ENCODE measurements at regions not wholly inside any gene's neighbourhood (a gene's known extent, or its start where the extent isn't known, plus 50 kb on each side); places are given as distances from the start of the nearest gene placed in this dataset.
"Not testable (repeated sequence)": the region's sequence is repeated elsewhere in the genome, so short reads cannot be mapped to it uniquely, and the experiment has no call there.

GRCh38 chrX:497186-498014 is 110.7 kb upstream of the PPP2R3B start:
- peaks cover 32% of the 10 kb centered on the region for H3K27me3 ChIP-seq (ENCODE audit: control insufficient read depth, insufficient read depth, low read length)
- peaks cover 4% of the 10 kb centered on the region for H3K4me1 ChIP-seq (ENCODE audit: control insufficient read depth, insufficient read depth, low read length)
- H3K9me3 ChIP-seq (replicated peaks; ENCODE audit: control insufficient read depth, low read depth, low read length): no peaks in the 10 kb centered on the region
- H3K4me3 ChIP-seq (ENCODE audit: low read length): no peak overlapping the region
- no peaks in the 10 kb centered on the region for H3K36me3 ChIP-seq (ENCODE audit: control insufficient read depth, insufficient read depth, low read length)
- no peak for DNase-seq
- 48% methylated on average over 25 of the region's 39 CpGs for WGBS (ENCODE audit: insufficient coverage)
- H3K27ac ChIP-seq (ENCODE audit: low read length): no peak overlapping the region

GRCh38 chrX:498901-499300 is 112.2 kb upstream of the PPP2R3B start:
- not testable (repeated sequence) for DNase-seq; H3K9me3 ChIP-seq (replicated peaks; ENCODE audit: control insufficient read depth, low read depth, low read length); H3K27ac ChIP-seq (ENCODE audit: low read length); H3K36me3 ChIP-seq (ENCODE audit: control insufficient read depth, insufficient read depth, low read length); H3K4me3 ChIP-seq (ENCODE audit: low read length); H3K4me1 ChIP-seq (ENCODE audit: control insufficient read depth, insufficient read depth, low read length)
- H3K27me3 ChIP-seq (ENCODE audit: control insufficient read depth, insufficient read depth, low read length): peaks cover 32% of the 10 kb centered on the region
- WGBS (ENCODE audit: insufficient coverage): 68% methylated on average over 12 of the region's 12 CpGs

- 0% methylated on average over 16 of the region's 21 CpGs for WGBS (ENCODE audit: insufficient coverage)
- no peaks in the 10 kb centered on the region for H3K36me3 ChIP-seq (ENCODE audit: control insufficient read depth, insufficient read depth, low read length)
- H3K4me3 ChIP-seq (ENCODE audit: low read length): no peak overlapping the region
- DNase-seq: no peak
- H3K27ac ChIP-seq (ENCODE audit: low read length): no peak overlapping the region
- H3K9me3 ChIP-seq (replicated peaks; ENCODE audit: control insufficient read depth, low read depth, low read length): no peaks in the 10 kb centered on the region
- H3K4me1 ChIP-seq (ENCODE audit: control insufficient read depth, insufficient read depth, low read length): peaks cover 4% of the 10 kb centered on the region
- H3K27me3 ChIP-seq (ENCODE audit: control insufficient read depth, insufficient read depth, low read length): peaks cover 29% of the 10 kb centered on the region
These were observed 113.2 kb upstream of the PPP2R3B start for GRCh38 chrX:499870-500364.

GRCh38 chrX:500481-501010 is 113.8 kb upstream of the PPP2R3B start:
- 61% methylated on average over 27 of the region's 31 CpGs for WGBS (ENCODE audit: insufficient coverage)
- H3K27me3 ChIP-seq (ENCODE audit: control insufficient read depth, insufficient read depth, low read length): peaks cover 29% of the 10 kb centered on the region
- peaks cover 4% of the 10 kb centered on the region for H3K4me1 ChIP-seq (ENCODE audit: control insufficient read depth, insufficient read depth, low read length)
- DNase-seq: no peak
- no peaks in the 10 kb centered on the region for H3K36me3 ChIP-seq (ENCODE audit: control insufficient read depth, insufficient read depth, low read length)
- H3K4me3 ChIP-seq (ENCODE audit: low read length): no peak overlapping the region
- H3K27ac ChIP-seq (ENCODE audit: low read length): no peak overlapping the region
- H3K9me3 ChIP-seq (replicated peaks; ENCODE audit: control insufficient read depth, low read depth, low read length): no peaks in the 10 kb centered on the region

- Histone ChIP-seq H3K36me3 (ENCODE audit: control insufficient read depth, insufficient read depth, low read length) (no peaks in the 10 kb centered on the region), H3K27me3 (ENCODE audit: control insufficient read depth, insufficient read depth, low read length) (peaks cover 2% of the 10 kb centered on the region), H3K4me1 (ENCODE audit: control insufficient read depth, insufficient read depth, low read length) (no peaks in the 10 kb centered on the region), H3K27ac (ENCODE audit: low read length) (no peak overlapping the region), H3K4me3 (ENCODE audit: low read length) (no peak overlapping the region), H3K9me3 (replicated peaks; ENCODE audit: control insufficient read depth, low read depth, low read length) (no peaks in the 10 kb centered on the region)
- no peak for DNase-seq
- 18% methylated on average over 2 of the region's 8 CpGs for WGBS (ENCODE audit: insufficient coverage)
These were observed 119.6 kb upstream of the PPP2R3B start for GRCh38 chrX:506341-506740.

GRCh38 chrX:508163-508562 is 121.5 kb upstream of the PPP2R3B start:
- H3K27me3 ChIP-seq (ENCODE audit: control insufficient read depth, insufficient read depth, low read length): peaks cover 2% of the 10 kb centered on the region
- no peaks in the 10 kb centered on the region for H3K4me1 ChIP-seq (ENCODE audit: control insufficient read depth, insufficient read depth, low read length)
- no peak for DNase-seq
- 92% methylated on average over 7 of the region's 8 CpGs for WGBS (ENCODE audit: insufficient coverage)
- no peaks in the 10 kb centered on the region for H3K9me3 ChIP-seq (replicated peaks; ENCODE audit: control insufficient read depth, low read depth, low read length)
- no peaks in the 10 kb centered on the region for H3K36me3 ChIP-seq (ENCODE audit: control insufficient read depth, insufficient read depth, low read length)
- no peak overlapping the region for H3K27ac ChIP-seq (ENCODE audit: low read length)
- H3K4me3 ChIP-seq (ENCODE audit: low read length): no peak overlapping the region

GRCh38 chrX:508821-509220 is 121.8 kb upstream of the SHOX start:
- 80% methylated on average over 1 of the region's 5 CpGs for WGBS (ENCODE audit: insufficient coverage)
- H3K27ac ChIP-seq (ENCODE audit: low read length); H3K4me3 ChIP-seq (ENCODE audit: low read length); H3K4me1 ChIP-seq (ENCODE audit: control insufficient read depth, insufficient read depth, low read length); H3K9me3 ChIP-seq (replicated peaks; ENCODE audit: control insufficient read depth, low read depth, low read length); DNase-seq; H3K27me3 ChIP-seq (ENCODE audit: control insufficient read depth, insufficient read depth, low read length); H3K36me3 ChIP-seq (ENCODE audit: control insufficient read depth, insufficient read depth, low read length): not testable (repeated sequence)

- not testable (repeated sequence) for DNase-seq; H3K4me3 ChIP-seq (ENCODE audit: low read length); H3K9me3 ChIP-seq (replicated peaks; ENCODE audit: control insufficient read depth, low read depth, low read length); H3K4me1 ChIP-seq (ENCODE audit: control insufficient read depth, insufficient read depth, low read length); H3K27me3 ChIP-seq (ENCODE audit: control insufficient read depth, insufficient read depth, low read length); H3K36me3 ChIP-seq (ENCODE audit: control insufficient read depth, insufficient read depth, low read length); H3K27ac ChIP-seq (ENCODE audit: low read length)
- WGBS (ENCODE audit: insufficient coverage): 80% methylated on average over 1 of the region's 4 CpGs
These were observed 119.5 kb upstream of the SHOX start for GRCh38 chrX:511089-511488.

GRCh38 chrX:518319-518718 is 112.3 kb upstream of the SHOX start:
- DNase-seq: no peak

GRCh38 chrX:519741-520140 is 110.8 kb upstream of the SHOX start:
- Histone ChIP-seq H3K27ac (ENCODE audit: low read length) (no peak overlapping the region), H3K27me3 (ENCODE audit: control insufficient read depth, insufficient read depth, low read length) (peaks cover 4% of the 10 kb centered on the region), H3K4me3 (ENCODE audit: low read length) (no peak overlapping the region), H3K36me3 (ENCODE audit: control insufficient read depth, insufficient read depth, low read length) (no peaks in the 10 kb centered on the region), H3K4me1 (ENCODE audit: control insufficient read depth, insufficient read depth, low read length) (no peaks in the 10 kb centered on the region), H3K9me3 (replicated peaks; ENCODE audit: control insufficient read depth, low read depth, low read length) (peaks cover 2% of the 10 kb centered on the region)
- DNase-seq: no peak
- 2% methylated on average over 7 of the region's 9 CpGs for WGBS (ENCODE audit: insufficient coverage)

More at GRCh38 chrX:518319-518718, 112.3 kb upstream of the SHOX start:
- H3K9me3 ChIP-seq (replicated peaks; ENCODE audit: control insufficient read depth, low read depth, low read length): no peaks in the 10 kb centered on the region
- peaks cover 4% of the 10 kb centered on the region for H3K27me3 ChIP-seq (ENCODE audit: control insufficient read depth, insufficient read depth, low read length)
- no peak overlapping the region for H3K4me3 ChIP-seq (ENCODE audit: low read length)
- no peaks in the 10 kb centered on the region for H3K4me1 ChIP-seq (ENCODE audit: control insufficient read depth, insufficient read depth, low read length)
- WGBS (ENCODE audit: insufficient coverage): 74% methylated on average over 6 of the region's 12 CpGs
- no peaks in the 10 kb centered on the region for H3K36me3 ChIP-seq (ENCODE audit: control insufficient read depth, insufficient read depth, low read length)
- H3K27ac ChIP-seq (ENCODE audit: low read length): no peak overlapping the region

Measured in muscle of leg (tissue), 3 donors.